ENCODE measurements at regions not wholly inside any gene's neighbourhood (a gene's known extent, or its start where the extent isn't known, plus 50 kb on each side); places are given as distances from the start of the nearest gene placed in this dataset.

DNA sequence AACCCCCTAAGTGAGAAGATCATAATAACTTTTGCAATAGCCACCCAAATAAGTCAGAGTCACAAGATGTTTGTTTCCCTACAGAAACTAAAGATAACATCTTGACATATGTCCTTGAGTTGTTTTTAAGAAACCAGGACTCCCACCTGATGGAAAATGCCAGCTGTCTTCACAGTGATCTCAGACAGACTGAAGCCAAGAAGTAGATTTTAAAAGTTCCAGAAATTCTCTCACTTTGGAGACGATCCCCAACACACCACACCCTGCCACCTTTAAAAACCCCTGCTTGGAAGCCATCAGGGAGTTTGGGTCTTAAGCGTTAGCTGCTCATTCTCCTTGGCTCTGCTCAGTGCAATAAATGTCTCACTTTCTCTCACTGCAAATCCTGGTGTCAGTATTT lies 63.0 kb downstream of the GPR6 start:
- TF ChIP-seq CTCF (conservative IDR thresholded peaks at IDR 0.05 in 1 of 2, IDR thresholded peaks at IDR 0.05 in 1 of 2; ENCODE audit: extremely low read depth in 1 of 2, insufficient read depth in 1 of 2, low read depth in 1 of 2, low read length in 2 of 2) (no peak), EZH2 (IDR thresholded peaks at IDR 0.05; ENCODE audit: borderline replicate concordance, low read length) (no peak)

Data from mammary epithelial cell (primary cell).